ENCODE measurements at regions not wholly inside any gene's neighbourhood (a gene's known extent, or its start where the extent isn't known, plus 50 kb on each side); places are given as distances from the start of the nearest gene placed in this dataset.

DNA sequence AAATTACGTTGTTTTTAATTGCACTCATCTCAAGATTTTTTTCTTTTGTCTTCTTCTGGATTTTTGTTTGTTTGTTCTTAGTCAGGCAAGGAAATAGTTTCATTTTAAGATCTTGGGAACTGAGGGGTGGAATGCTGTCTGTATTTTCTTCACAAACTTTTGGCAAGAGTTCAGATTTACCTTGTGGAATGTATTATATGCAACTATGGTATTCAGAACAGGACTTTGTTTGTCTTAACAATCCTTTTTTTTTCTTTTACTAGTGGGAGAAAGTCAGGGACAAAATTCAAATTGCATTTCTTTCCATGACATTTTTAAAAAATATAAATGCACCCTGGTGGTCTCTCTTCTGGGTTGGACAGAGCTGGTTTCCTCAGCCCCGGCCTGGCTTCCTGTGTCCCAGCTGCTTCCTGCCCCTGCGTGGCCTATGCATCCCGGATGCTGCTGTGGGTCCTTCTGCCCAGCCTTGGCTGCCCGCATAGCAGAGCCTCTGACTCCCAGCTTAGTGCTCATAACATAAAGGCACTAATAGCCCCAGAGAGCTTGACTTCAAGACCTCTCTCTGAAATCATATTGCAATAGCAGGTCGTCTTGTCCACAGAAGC is 520.7 kb downstream of the QKI start:
- no peak for DNase-seq (ENCODE audit: low spot score)

DNA sequence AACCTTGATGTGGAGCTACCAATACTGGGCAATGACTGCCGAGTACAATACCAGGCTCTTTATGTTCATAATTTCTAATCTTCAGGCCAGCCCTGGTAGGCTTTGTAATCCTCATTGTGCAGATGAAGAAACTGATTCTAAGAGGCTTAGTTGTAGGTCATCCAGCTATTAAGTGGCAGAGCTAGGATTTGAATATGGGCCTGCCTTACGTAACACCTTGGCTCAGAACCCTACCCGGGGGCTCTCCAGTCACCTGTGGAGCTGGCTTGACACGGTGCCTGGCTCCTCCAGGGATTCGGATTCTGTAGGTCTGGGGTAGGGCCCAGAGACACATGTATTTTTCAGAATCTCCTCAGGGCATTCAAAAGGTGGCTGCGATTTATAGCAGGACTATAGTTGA is 515.5 kb downstream of the QKI start:
- DNase-seq (ENCODE audit: low spot score), result no peak

DNA sequence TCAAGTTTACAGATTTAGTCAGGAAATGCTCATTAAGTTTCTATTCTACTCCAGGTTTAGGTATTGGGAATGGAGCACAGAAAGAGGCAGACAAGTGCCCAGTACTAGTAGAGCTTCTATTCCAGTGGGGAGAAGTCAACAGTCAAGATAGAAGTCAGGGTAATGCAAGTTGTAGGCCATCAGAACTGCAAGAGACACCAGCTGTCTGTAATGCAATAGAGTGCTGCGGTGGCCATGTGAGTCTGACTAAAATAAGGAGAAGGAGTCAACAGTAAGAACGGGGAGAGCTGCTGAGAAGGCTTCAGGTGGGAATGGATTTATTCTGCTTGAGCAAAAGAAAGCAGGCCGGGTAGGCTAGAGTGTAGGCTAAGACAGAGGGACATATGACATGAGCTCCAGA is 515.0 kb downstream of the QKI start:
- DNase-seq (ENCODE audit: low spot score), result no peak

DNA sequence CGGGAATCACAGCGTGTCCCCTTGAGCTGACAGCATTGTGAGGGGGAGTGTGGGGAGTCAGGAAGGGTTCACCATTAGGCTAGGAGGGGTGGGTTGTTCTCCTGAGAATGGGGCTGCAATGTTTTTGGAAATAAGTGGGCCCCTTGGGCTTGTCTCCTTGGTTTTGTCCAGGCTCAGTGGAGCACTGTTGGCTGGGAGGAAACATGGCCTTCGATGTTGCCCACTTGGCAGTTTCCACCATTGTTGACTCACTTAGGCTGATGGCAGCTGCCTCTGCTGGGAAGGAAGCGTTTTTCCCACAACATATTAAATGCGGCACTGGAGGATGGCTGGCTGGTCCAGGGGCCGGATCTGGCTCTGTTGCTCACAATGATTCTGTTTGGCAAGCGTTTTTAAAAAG is 512.1 kb downstream of the QKI start:
- DNase-seq (ENCODE audit: low spot score), result no peak

DNA sequence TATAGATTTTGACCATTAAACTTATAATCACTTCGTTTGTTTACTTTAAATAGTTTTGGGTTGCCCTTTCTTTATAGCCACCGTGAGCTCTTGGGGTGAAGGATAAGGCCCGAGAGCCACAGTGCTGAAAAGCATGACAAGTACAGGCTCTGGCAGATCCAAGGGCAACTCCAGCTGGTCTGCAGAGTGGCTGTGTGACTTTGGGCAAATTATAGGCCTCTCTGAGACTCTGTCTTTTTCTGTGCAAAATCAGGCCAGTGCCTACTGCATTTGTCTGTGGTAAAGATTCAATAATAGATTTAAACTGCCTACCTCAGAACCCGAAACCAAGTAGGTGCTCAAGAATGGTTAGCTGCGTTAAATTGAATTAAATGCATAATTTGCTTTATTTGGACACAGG is 511.3 kb downstream of the QKI start:
- no peak for DNase-seq (ENCODE audit: low spot score)

DNA sequence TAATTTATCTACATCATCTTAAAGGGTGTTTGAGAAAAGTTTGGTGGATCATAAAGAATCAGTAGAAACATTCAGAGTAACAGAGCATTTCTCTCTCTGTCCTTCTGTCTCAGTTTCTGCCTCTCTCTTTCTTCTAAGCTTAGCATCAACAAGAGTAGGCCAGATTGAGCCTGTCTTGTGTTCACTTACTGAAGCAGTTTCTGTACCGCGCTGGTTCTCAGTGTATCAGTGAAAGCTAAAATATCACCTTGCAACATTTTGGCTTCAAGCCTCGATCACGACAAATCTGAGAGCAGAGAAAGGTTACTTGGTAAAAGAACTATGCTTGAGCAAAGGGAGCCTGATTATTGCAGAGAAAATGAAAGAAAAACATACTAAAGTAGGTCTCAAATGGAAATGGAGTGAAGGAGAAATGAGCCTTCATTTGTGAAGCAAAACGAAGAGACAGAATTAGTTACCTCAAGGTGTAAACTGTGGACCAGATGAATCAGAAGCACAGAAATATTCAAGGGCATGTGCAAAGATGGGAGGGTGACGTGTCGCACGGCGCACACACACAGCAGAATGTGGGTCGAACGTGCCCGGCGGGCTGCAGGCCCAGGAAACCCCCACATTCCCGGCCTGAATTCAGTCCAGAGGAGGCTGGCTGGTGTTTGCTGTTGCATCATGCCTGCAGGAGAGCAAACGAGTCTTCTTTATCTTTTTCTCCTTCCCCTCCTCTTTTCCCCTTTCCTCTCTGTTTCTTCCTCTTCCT is 509.3 kb downstream of the QKI start:
- DNase-seq (ENCODE audit: low spot score), result no peak

DNA sequence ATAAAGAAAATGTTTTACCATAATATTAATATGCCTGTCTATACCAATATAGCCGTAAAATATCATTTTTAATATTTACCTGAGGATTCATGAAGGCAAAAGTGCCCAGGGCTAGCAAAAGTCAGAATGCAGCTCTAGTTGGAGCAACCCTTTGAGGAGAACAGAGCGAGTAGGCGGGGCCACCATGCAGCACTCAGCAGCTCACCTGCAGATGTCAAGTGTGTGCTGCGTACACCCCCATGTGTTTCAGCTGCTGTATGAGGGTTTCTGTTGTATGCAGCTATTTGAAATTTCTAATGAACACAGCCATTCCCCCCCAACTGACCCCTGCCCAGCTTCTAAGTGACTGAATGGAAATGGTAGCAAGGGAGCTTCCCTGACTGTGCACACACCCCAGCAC is 508.0 kb downstream of the QKI start:
- no peak for DNase-seq (ENCODE audit: low spot score)

DNA sequence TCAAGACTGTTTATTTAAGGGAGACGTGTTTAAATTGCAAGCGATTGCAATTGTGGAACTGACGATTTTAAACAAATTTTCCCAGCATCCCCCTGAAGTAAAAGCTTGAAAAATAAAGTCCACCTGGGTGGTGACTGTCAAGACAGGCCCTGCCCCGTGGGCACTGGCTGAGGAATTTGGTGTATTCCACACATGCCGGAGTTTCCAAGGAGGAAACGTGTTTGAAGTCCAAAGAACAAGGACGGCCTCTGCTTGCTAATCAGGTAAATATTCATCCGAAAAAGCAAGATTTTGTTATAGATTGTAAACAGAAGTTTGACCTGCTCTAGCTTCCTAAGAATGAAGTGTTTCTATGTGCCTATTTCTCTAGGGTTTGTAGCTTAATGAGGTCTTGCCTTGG is 505.1 kb downstream of the QKI start:
- DNase-seq (ENCODE audit: low spot score), result no peak

DNA sequence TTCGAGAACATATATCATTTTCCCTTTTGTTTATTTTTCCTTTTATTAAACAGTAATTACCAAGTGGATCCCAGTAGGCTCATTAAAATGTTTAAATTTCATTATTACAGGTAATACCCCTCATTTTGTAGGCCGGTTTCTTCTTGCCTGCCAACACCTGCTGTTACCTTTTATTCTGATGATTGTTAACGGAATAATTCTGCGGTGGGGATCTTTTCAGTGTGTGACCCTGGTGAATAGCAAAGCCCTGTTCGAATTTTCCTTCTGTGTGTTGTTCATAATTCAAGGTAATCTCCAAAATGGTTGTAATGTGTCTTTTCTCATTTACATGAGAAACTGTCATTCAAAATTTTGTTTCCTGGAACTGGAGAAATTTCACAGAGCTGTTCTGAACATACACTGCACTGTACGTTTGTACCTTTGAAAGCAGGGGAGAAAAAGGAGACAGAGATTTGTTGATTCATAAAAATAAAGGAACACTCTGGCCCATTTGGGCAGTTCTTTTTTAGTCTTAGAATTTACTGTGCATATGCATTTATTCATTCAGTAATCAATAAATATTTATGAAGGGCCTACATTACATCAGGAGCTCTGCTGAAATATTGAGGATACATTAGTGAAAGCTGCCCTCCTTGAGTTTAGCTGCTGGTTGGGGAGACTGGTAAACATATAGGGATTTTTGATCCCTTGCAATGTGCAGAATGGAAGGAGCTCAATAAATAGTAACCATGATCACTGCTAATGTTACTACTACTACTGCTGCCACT is 502.0 kb downstream of the QKI start:
- no peak for DNase-seq (ENCODE audit: low spot score)

DNA sequence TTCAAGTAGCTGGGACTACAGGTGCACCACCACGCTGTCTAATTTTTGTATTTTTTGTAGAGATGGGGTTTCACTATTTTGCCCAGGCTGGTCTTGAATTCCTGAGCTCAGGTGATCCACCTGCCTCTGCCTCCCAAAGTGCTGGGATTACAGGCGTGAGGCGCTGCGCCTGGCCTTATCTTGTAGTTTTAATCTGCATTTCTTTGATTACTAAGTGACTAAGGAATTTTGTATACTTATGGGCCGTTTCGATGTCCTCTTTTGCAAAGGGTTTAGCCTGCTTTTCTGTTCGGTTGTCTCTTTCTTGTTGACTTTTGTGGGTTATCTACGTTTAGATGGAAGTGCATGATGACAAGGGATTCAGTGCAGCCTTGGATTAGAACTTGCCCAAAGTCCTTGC is 500.6 kb downstream of the QKI start:
- no peak for DNase-seq (ENCODE audit: low spot score)

DNA sequence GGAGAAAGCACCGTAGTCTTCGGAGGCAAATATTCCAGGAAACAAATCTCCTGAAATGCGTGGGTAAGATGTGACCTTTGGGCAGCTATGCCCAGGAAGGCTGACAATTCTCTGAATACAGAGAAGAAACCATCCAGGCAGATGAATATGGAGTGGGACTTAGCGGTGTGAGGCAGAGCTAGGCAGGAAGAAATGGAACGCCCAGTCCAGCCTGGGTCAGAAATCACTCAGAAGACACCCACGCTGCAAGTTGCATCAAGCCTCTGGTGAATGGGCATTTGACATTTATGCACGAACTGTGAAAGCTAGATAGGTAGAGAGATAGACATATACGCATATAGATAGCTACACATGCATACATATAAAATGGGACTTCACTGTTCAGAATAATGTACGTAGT is 498.5 kb downstream of the QKI start:
- no peak for DNase-seq (ENCODE audit: low spot score)

DNA sequence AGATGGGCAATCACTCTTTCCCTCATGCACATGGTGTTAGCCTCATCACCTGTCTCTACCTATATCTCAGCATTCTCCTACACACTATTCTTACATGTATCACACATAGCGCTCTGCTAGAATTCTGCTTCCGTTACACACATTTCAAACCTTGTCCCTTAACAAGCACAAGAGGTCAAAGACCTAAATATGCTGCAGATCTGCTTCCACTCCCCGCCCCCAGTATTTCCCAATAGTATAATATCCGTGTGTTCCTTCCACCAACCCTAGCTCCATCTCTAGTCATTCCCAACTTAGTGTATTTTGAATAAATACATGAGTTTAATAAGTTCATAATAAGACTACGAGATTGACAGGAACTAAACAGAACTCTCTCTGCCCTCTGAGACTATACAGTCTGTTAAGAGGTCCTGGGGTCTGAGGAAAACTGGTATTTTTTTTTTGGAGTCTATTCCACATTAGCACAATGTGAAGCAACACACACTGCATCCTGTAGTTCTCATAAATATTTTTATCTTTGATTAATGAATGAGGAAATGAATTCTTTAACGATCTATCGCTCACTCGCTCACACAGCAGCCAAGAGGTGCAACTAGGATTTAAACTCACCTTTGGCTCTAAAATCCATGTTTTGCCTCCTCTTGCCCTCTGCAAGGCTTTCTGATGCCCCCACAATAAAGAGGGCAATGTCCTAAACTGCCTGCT is 491.6 kb downstream of the QKI start:
- DNase-seq (ENCODE audit: low spot score), result no peak

DNA sequence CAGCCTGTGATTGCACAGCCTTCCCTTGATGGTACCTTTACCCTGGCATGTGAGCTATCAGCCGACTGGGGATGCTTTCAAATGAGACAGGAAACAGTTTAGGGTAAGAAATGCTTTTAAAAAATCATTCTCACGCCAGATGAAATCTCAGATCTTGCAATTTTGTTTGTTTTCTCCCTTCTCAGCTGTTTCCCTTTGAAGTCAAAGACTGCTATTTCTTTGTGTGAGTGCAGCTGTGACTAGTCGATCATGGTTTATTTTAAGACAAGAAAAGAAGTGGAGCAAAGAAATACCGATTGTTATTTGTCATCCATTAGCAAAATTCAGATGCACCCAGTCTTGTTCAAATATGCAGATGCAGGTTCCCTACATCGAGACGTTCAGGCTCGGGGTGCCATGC is 489.7 kb downstream of the QKI start:
- DNase-seq (ENCODE audit: low spot score), result no peak

DNA sequence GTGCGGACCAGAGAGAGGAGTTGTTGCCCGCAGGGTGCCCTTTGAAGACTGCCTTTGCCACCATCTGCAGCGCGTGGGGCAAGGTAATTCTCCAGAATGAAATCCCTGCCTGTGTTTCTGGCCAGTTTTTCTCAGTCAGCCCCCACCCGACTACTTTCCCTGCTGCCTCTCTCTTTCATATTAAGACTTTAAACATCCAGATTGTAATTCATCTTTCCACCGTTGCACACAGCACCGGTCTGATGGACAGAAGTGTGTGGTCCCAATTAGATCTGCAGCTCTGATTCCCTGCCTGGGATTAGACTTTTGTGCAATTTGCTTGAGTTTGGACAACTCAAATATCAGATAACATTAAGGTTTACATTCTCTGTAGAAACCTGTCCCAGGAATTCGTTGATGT is 489.0 kb downstream of the QKI start:
- DNase-seq (ENCODE audit: low spot score), result no peak

DNA sequence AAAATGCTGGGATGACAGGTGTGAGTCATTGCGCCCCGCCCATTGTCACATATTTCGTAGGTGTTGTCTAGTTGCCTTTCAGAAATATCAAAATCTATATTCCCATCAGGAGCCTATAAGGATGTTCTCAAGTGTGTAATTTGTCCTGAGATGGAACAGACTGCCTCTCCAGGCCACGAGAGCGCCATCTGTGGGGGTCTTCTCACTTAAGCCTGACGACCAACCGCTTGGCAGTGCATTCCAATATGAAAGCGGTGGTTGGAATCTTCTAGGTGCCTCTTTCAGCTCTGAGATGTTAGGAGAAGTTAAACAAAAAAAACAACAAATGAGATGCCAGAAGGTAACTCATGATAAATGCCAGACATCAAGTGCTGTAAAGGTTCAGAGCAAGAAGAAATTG is 488.5 kb downstream of the QKI start:
- no peak for DNase-seq (ENCODE audit: low spot score)

DNA sequence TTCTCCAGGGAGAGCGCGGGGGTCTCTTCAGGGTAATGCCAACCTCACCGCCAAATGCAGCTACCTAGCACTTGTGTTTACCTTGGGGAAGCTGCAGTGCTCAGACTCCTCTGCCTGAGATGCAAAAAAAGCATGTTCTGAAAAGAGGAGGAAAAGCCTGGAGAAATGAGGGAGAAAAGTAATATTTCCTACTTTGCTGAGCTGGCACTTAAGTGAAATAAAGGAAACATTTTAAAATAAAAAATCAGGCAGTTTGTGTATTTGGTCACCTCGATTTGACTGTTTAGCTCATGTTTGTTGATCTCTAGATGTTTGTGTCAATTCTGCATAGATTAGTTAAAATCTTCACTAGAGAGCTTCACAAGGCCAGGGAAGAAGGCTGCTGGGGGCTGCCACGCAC is 487.2 kb downstream of the QKI start:
- DNase-seq (ENCODE audit: low spot score), result no peak

DNA sequence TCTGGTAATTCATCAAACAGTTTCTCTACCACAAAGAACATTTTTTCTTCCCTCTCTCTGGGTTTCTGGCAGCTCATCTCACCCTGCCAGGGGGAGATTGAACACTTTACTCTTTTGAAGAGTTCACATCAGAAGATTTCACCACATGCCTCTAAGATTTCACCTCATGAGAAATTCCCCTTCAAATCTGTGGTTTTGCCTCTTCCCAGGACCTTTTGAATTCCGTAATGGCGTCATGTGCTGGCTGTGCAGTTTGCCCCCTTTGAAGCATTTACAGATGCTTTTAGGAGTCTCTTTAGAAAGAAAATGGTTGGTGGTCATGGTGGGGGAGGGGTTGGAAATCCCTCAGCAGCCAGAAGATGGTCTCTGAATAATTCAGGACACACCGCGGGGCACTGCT is 486.1 kb downstream of the QKI start:
- DNase-seq (ENCODE audit: low spot score), result no peak

DNA sequence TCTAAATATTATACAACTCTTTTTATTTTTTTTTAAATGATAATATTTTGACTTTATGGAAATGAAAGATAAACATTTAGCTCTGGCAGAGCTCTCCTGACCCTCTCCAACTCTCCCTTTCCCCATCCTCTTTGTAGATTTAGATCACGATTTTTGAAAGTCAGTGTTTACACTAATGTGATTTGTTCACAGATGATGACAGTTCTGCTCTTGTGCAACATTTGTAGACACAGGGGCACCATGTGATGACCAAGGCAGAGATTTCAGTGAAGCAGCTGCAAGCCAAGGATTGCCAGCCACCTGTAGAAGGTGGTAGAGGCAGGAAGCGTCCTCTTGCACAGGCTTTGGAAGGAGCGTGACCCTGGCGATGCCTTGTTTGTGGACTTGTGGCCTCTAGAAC is 483.2 kb downstream of the QKI start:
- DNase-seq (ENCODE audit: low spot score), result no peak

DNA sequence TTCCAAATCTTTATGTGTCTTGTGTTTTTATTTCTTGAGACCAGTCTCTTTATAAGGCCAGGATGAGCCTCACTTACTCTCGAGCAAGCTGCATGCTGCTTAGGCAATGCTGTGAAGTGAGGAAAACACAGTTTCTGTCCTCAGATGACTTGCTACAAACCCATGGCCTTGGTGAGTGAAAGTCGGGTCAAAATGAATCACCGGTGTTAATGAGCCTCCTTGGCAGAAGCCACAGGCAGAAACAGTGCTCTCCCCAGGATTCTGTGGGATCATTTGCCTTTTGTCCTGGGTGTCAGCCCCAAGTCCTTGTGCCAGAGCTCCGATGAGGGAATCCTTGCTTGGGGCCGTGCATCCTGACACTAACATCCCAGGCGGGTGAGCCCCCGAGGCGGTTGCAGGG is 482.5 kb downstream of the QKI start:
- DNase-seq (ENCODE audit: low spot score), result no peak

DNA sequence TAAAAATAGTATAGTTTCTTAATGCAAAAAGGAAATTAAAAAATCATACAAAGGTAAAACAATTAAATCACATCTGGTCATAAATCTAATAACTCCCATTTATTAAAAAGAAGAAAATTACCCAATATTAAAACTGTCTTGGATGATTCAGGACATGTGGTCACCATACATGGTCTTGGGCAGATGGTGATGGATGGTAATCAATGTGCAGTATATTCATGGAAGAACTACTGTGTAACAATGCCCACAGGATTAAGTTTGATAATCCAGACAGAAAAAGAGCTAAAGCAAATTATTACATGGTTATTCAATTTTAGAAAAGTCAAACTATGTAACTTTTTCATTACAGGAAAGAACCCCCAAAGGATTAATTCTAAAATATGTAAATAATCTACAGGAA is 480.6 kb downstream of the QKI start:
- DNase-seq (ENCODE audit: low spot score), result no peak

DNA sequence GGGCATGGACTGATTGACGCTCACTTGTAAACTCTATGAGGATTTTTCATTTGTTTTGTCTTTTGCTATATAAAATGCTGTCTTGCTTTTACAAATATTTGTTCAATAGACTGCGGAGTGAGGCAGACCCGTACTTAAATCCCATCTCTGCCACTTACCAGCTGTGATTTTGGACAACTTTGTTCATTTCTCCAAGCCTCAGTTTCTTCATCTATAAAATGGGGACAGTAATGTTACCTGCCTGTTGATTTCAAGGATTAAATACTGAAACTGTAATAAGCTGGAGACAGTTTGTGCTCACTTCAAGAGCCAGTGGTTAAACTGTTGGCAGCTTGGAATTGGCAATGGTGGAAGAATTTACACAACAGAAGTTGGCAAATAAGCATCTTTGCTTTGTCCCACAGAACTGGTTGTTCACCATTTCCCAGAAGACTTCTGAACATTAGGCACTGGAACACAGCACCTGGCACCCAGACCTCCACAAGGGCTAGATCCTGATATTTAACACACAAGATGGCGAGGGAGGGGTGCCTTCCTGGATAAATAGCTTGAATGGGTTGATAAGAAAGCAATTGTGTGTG is 479.2 kb downstream of the QKI start:
- no peak for DNase-seq (ENCODE audit: low spot score)

Measured in umbilical cord (tissue), 1 donor.